ENCODE measurements at regions not wholly inside any gene's neighbourhood (a gene's known extent, or its start where the extent isn't known, plus 50 kb on each side); places are given as distances from the start of the nearest gene placed in this dataset.

- in situ Hi-C loops (cut with HindIII; ENCODE audit: extremely low pct_ligation_motif_present, low pct_unique_long_range_greater_than_20kb), result no loop called here
- TF ChIP-seq ZBTB2 (CRISPR knock-in tag; IDR thresholded peaks at IDR 0.05; ENCODE audit: low read depth), result no peak
- TF ChIP-seq, protein P1, sequence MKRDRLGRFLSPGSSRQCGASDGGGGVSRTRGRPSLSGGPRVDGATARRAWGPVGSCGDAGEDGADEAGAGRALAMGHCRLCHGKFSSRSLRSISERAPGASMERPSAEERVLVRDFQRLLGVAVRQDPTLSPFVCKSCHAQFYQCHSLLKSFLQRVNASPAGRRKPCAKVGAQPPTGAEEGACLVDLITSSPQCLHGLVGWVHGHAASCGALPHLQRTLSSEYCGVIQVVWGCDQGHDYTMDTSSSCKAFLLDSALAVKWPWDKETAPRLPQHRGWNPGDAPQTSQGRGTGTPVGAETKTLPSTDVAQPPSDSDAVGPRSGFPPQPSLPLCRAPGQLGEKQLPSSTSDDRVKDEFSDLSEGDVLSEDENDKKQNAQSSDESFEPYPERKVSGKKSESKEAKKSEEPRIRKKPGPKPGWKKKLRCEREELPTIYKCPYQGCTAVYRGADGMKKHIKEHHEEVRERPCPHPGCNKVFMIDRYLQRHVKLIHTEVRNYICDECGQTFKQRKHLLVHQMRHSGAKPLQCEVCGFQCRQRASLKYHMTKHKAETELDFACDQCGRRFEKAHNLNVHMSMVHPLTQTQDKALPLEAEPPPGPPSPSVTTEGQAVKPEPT (CRISPR knock-in tag; IDR thresholded peaks at IDR 0.05; ENCODE audit: low read depth), result no peak
- FAIRE-seq (no peak), DNase-seq (ENCODE audit: low spot score) (no peak), ATAC-seq (no peak)
- BruUV-seq (replicated peaks), result no TSS peak
- POLR2A ChIA-PET, result no interaction called here
- no peak overlapping the region for H3K27ac ChIP-seq (ENCODE audit: extremely low read length, insufficient read depth, low read length)
- no peak overlapping the region for H3K4me2 ChIP-seq (ENCODE audit: low read depth, low read length)
- no peaks in the 10 kb centered on the region for H3K27me3 ChIP-seq (ENCODE audit: control insufficient read depth in 1 of 2, insufficient read depth in 2 of 2, low read length in 2 of 2)
- H3K4me3 ChIP-seq (replicated peaks in 1 of 3; ENCODE audit: insufficient read depth in 1 of 3, low read depth in 2 of 3, low read length in 3 of 3), result no peak overlapping the region
- 6% methylated on average over 1 of the region's 1 CpG for WGBS (ENCODE audit: low lambda C conversion rate)
- no peak overlapping the region for H3K9ac ChIP-seq (ENCODE audit: insufficient read depth, low read depth, low read length)
- H3K36me3 ChIP-seq (replicated peaks in 1 of 2; ENCODE audit: control insufficient read depth in 1 of 2, insufficient read depth in 2 of 2, low read length in 2 of 2), result no peaks in the 10 kb centered on the region
- no peaks in the 10 kb centered on the region for H3K9me3 ChIP-seq (ENCODE audit: low read length)
- no peaks in the 10 kb centered on the region for H3K4me1 ChIP-seq (ENCODE audit: insufficient read depth, low read length)
- H4K20me1 ChIP-seq (ENCODE audit: insufficient read depth, low read length), result no peaks in the 10 kb centered on the region
- intact Hi-C loops (cut with micrococcal nuclease; ENCODE audit: unreplicated experiment), result no loop called here
- no peaks in the 10 kb centered on the region for H3K79me2 ChIP-seq (ENCODE audit: insufficient read depth, low read length)
- no peak overlapping the region for H2AFZ ChIP-seq (ENCODE audit: low read length)
- CTCF ChIA-PET (ENCODE audit: low intra/inter-chr PET ratio, low total read pairs), result no interaction called here
These were observed 227.6 kb downstream of the ADAMTS9 start for GRCh38 chr3:64460141-64460730.

DNA sequence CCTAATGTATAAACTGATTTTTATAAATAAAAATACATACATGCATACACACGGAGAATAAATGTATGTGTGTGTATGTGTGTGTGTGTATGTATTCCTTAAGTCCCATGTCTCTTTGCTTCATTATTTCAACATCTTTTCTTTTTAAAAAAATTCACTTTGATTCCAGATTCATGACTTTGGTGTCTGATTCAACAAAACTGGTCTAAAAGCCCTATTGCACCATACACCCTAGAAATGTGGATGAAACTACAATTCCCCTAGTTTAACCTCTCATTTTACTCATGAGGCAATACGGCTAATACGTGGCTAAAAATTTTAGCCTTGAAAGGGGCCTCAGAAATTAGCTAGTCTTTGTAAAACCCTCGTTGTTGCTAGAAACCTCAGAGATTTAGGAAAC lies 228.1 kb downstream of the ADAMTS9 start:
- ChIA-PET POLR2A (no interaction called here), CTCF (ENCODE audit: low intra/inter-chr PET ratio, low total read pairs) (no interaction called here)
- Histone ChIP-seq H3K27me3 (ENCODE audit: control insufficient read depth in 1 of 2, insufficient read depth in 2 of 2, low read length in 2 of 2) (no peaks in the 10 kb centered on the region), H3K79me2 (ENCODE audit: insufficient read depth, low read length) (no peaks in the 10 kb centered on the region), H3K9ac (ENCODE audit: insufficient read depth, low read depth, low read length) (no peak overlapping the region), H4K20me1 (ENCODE audit: insufficient read depth, low read length) (no peaks in the 10 kb centered on the region), H3K27ac (ENCODE audit: extremely low read length, insufficient read depth, low read length) (no peak overlapping the region), H3K4me3 (replicated peaks in 1 of 3; ENCODE audit: insufficient read depth in 1 of 3, low read depth in 2 of 3, low read length in 3 of 3) (no peak overlapping the region), H3K4me2 (ENCODE audit: low read depth, low read length) (no peak overlapping the region), H2AFZ (ENCODE audit: low read length) (no peak overlapping the region), H3K4me1 (ENCODE audit: insufficient read depth, low read length) (no peaks in the 10 kb centered on the region), H3K9me3 (ENCODE audit: low read length) (no peaks in the 10 kb centered on the region), H3K36me3 (replicated peaks in 1 of 2; ENCODE audit: control insufficient read depth in 1 of 2, insufficient read depth in 2 of 2, low read length in 2 of 2) (no peaks in the 10 kb centered on the region)
- in situ Hi-C loops (cut with HindIII; ENCODE audit: extremely low pct_ligation_motif_present, low pct_unique_long_range_greater_than_20kb) (no loop called here), intact Hi-C loops (cut with micrococcal nuclease; ENCODE audit: unreplicated experiment) (no loop called here)
- FAIRE-seq, result no peak
- no peak for DNase-seq (ENCODE audit: low spot score)
- no TSS peak for BruUV-seq (replicated peaks)
- 22% methylated on average over 4 of the region's 4 CpGs for WGBS (ENCODE audit: low lambda C conversion rate)
- no peak for ATAC-seq
- TF ChIP-seq ZNF496 (CRISPR knock-in tag; IDR thresholded peaks at IDR 0.05; ENCODE audit: insufficient replicate concordance) (no peak), MED13 (CRISPR knock-in tag; IDR thresholded peaks at IDR 0.05) (no peak), MYPOP (CRISPR knock-in tag; IDR thresholded peaks at IDR 0.05) (no peak), ZNF350 (CRISPR knock-in tag; IDR thresholded peaks at IDR 0.05; ENCODE audit: borderline replicate concordance, low read depth) (no peak), ZNF629 (CRISPR knock-in tag; conservative IDR thresholded peaks at IDR 0.05) (no peak), HMGA1 (CRISPR knock-in tag; conservative IDR thresholded peaks at IDR 0.05) (no peak), ZNF24 (IDR thresholded peaks at IDR 0.05) (no peak), RNF2 (conservative IDR thresholded peaks at IDR 0.05; ENCODE audit: low read depth) (no peak)
- TF ChIP-seq, protein P2, sequence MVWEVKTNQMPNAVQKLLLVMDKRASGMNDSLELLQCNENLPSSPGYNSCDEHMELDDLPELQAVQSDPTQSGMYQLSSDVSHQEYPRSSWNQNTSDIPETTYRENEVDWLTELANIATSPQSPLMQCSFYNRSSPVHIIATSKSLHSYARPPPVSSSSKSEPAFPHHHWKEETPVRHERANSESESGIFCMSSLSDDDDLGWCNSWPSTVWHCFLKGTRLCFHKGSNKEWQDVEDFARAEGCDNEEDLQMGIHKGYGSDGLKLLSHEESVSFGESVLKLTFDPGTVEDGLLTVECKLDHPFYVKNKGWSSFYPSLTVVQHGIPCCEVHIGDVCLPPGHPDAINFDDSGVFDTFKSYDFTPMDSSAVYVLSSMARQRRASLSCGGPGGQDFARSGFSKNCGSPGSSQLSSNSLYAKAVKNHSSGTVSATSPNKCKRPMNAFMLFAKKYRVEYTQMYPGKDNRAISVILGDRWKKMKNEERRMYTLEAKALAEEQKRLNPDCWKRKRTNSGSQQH (CRISPR knock-in tag; IDR thresholded peaks at IDR 0.05; ENCODE audit: low read depth), result no peak
- TF ChIP-seq, protein P3, sequence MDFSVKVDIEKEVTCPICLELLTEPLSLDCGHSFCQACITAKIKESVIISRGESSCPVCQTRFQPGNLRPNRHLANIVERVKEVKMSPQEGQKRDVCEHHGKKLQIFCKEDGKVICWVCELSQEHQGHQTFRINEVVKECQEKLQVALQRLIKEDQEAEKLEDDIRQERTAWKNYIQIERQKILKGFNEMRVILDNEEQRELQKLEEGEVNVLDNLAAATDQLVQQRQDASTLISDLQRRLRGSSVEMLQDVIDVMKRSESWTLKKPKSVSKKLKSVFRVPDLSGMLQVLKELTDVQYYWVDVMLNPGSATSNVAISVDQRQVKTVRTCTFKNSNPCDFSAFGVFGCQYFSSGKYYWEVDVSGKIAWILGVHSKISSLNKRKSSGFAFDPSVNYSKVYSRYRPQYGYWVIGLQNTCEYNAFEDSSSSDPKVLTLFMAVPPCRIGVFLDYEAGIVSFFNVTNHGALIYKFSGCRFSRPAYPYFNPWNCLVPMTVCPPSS (IDR thresholded peaks at IDR 0.05), result no peak

Measured in HepG2 (cell line).